HG03175 (cell line): ENCODE measurements at regions not wholly inside any gene's neighbourhood (a gene's known extent, or its start where the extent isn't known, plus 50 kb on each side); places are given as distances from the start of the nearest gene placed in this dataset.
"Not testable (repeated sequence)": the region's sequence is repeated elsewhere in the genome, so short reads cannot be mapped to it uniquely, and the experiment has no call there.

ENCODE experiments used
- ATAC-seq: cut with Tn5 transposase; IDR thresholded peaks from one replicate; pipeline ENCODE4 v1.9.1; 2021; ENCODE audit warnings: mild to moderate bottlenecking, moderate library complexity; ENCODE audit not compliant: unreplicated experiment

GRCh38 chr13:69108486-69108885 is 999.1 kb upstream of the ATXN8OS start:
- no peak for ATAC-seq

- ATAC-seq = no peak
These were observed 1000.2 kb upstream of the ATXN8OS start for GRCh38 chr13:69107436-69107835.

GRCh38 chr13:69101841-69102240 is 1005.8 kb upstream of the ATXN8OS start:
- no peak for ATAC-seq

- ATAC-seq = no peak
These were observed 1013.1 kb upstream of the ATXN8OS start for GRCh38 chr13:69094485-69094884.

- no peak for ATAC-seq
These were observed 1014.9 kb upstream of the ATXN8OS start for GRCh38 chr13:69092615-69093322.

GRCh38 chr13:69077267-69077666 is 1030.4 kb upstream of the ATXN8OS start:
- ATAC-seq = no peak

GRCh38 chr13:69069554-69070133 is 1038.0 kb upstream of the ATXN8OS start:
- no peak for ATAC-seq

GRCh38 chr13:69050696-69051095 is 1056.9 kb upstream of the ATXN8OS start:
- no peak for ATAC-seq

GRCh38 chr13:69044629-69045028 is 1063.0 kb upstream of the ATXN8OS start:
- ATAC-seq = no peak

GRCh38 chr13:69040898-69041297 is 1066.7 kb upstream of the ATXN8OS start:
- ATAC-seq = no peak

- no peak for ATAC-seq
These were observed 1071.9 kb upstream of the ATXN8OS start for GRCh38 chr13:69035771-69036170.

- no peak for ATAC-seq
These were observed 1078.7 kb upstream of the ATXN8OS start for GRCh38 chr13:69028936-69029335.

- ATAC-seq = no peak
These were observed 1087.5 kb upstream of the ATXN8OS start for GRCh38 chr13:69020120-69020519.

GRCh38 chr13:69018173-69018572 is 1089.5 kb upstream of the ATXN8OS start:
- ATAC-seq = not testable (repeated sequence)

- ATAC-seq = no peak
These were observed 1096.8 kb upstream of the ATXN8OS start for GRCh38 chr13:69010789-69011188.

GRCh38 chr13:69008499-69008898 is 1099.1 kb upstream of the ATXN8OS start:
- ATAC-seq = no peak

GRCh38 chr13:68998056-68998455 is 1109.6 kb upstream of the ATXN8OS start:
- no peak for ATAC-seq

GRCh38 chr13:68996668-68997025 is 1111.0 kb upstream of the ATXN8OS start:
- no peak for ATAC-seq

GRCh38 chr13:68995972-68996667 is 1111.5 kb upstream of the ATXN8OS start:
- no peak for ATAC-seq

GRCh38 chr13:68993154-68993553 is 1114.5 kb upstream of the ATXN8OS start:
- ATAC-seq = no peak

GRCh38 chr13:68988176-68988575 is 1119.5 kb upstream of the ATXN8OS start:
- ATAC-seq = no peak

- ATAC-seq = no peak
These were observed 1120.0 kb upstream of the ATXN8OS start for GRCh38 chr13:68987585-68987984.
